Suppressor macrophage (primary cell): ENCODE measurements at regions not wholly inside any gene's neighbourhood (a gene's known extent, or its start where the extent isn't known, plus 50 kb on each side); places are given as distances from the start of the nearest gene placed in this dataset.

ENCODE experiments used
- DNase-seq, 4 experiments: peaks; one replicate each; pipeline ENCODE4 v3.0.0-alpha.2; 2020 to 2022

- no peak for DNase-seq
Observed at GRCh38 chr1:218025454-218025853, 259.6 kb upstream of the RRP15 start.

- no peak for DNase-seq
Observed at GRCh38 chr1:218027152-218027551, 257.9 kb upstream of the RRP15 start.

GRCh38 chr1:218030846-218031245 lies 254.2 kb upstream of the RRP15 start:
- no peak for DNase-seq

- no peak for DNase-seq
Observed at GRCh38 chr1:218031901-218032300, 253.2 kb upstream of the RRP15 start.

- DNase-seq, result no peak
Observed at GRCh38 chr1:218034468-218034867, 250.6 kb upstream of the RRP15 start.

- no peak for DNase-seq
Observed at GRCh38 chr1:218048828-218049420, 236.2 kb upstream of the RRP15 start.

GRCh38 chr1:218049641-218050040 lies 235.5 kb upstream of the RRP15 start:
- DNase-seq, result no peak

- no peak for DNase-seq
Observed at GRCh38 chr1:218058730-218059129, 226.4 kb upstream of the RRP15 start.

- DNase-seq, result no peak
Observed at GRCh38 chr1:218064426-218064825, 220.7 kb upstream of the RRP15 start.

- DNase-seq, result no peak
Observed at GRCh38 chr1:218066332-218066731, 218.8 kb upstream of the RRP15 start.

- DNase-seq, result no peak
Observed at GRCh38 chr1:218068241-218068640, 216.9 kb upstream of the RRP15 start.

GRCh38 chr1:218069180-218069579 lies 215.9 kb upstream of the RRP15 start:
- no peak for DNase-seq

GRCh38 chr1:218073062-218073461 lies 212.0 kb upstream of the RRP15 start:
- DNase-seq, result no peak

GRCh38 chr1:218078916-218079315 lies 206.2 kb upstream of the RRP15 start:
- no peak for DNase-seq

- no peak for DNase-seq
Observed at GRCh38 chr1:218079347-218079746, 205.7 kb upstream of the RRP15 start.

GRCh38 chr1:218079820-218080219 lies 205.3 kb upstream of the RRP15 start:
- DNase-seq, result no peak

- no peak for DNase-seq
Observed at GRCh38 chr1:218080863-218081262, 204.2 kb upstream of the RRP15 start.

GRCh38 chr1:218081358-218081757 lies 203.7 kb upstream of the RRP15 start:
- DNase-seq, result no peak

GRCh38 chr1:218090459-218090858 lies 194.6 kb upstream of the RRP15 start:
- DNase-seq, result no peak

GRCh38 chr1:218101409-218101808 lies 183.7 kb upstream of the RRP15 start:
- DNase-seq, result no peak

GRCh38 chr1:218108034-218108433 lies 177.1 kb upstream of the RRP15 start:
- DNase-seq, result no peak

- DNase-seq, result no peak
Observed at GRCh38 chr1:218112862-218113261, 172.2 kb upstream of the RRP15 start.

GRCh38 chr1:218123968-218124367 lies 161.1 kb upstream of the RRP15 start:
- DNase-seq, result no peak

GRCh38 chr1:218135371-218135770 lies 149.7 kb upstream of the RRP15 start:
- DNase-seq, result no peak

GRCh38 chr1:218139761-218140160 lies 145.3 kb upstream of the RRP15 start:
- DNase-seq, result no peak
